GM12878 (cell line): ENCODE measurements at regions not wholly inside any gene's neighbourhood (a gene's known extent, or its start where the extent isn't known, plus 50 kb on each side); places are given as distances from the start of the nearest gene placed in this dataset.

Experiments used
- ATAC-seq: fragments of 200-7000 bp; cut with Tn5 transposase; 3 replicates; pipeline ENCODE4 v1.9.1; 2020; ENCODE audit warnings: mild to moderate bottlenecking, moderate library complexity
- BruUV-seq: library from RNA; stranded (reverse); fragments of 400-500 nt; replicated peaks from 2 replicates; lab custom pipeline; 2021; lab: Mats Ljungman, UMichigan
- CTCF ChIA-PET: fragments of 300-600 bp; sonication (Branson Sonifier 250); formaldehyde crosslinking; extraction: SDS; loops from one replicate; lab custom pipeline; 2021; ENCODE audit warnings: inconsistent platforms; lab: Yijun Ruan, JAX
- POLR2A ChIA-PET: fragments of 350-600 bp; formaldehyde crosslinking; extraction: SDS; loops from one replicate; lab custom pipeline; 2021; ENCODE audit warnings: inconsistent platforms; lab: Charles Lee
- RAD21 ChIA-PET: fragments of 300-600 bp; sonication (Branson Sonifier 250); formaldehyde crosslinking; loops from one replicate; lab custom pipeline; 2023; ENCODE audit warnings: antibody characterized with exemption; ENCODE audit not compliant: unreplicated experiment; lab: Charles Lee
- SMC1A ChIA-PET: fragments of 300-600 bp; sonication (Branson Sonifier 250); formaldehyde crosslinking; loops from one replicate; lab custom pipeline; 2023; ENCODE audit not compliant: unreplicated experiment, uncharacterized antibody; lab: Charles Lee
- DNase-seq: peaks from one replicate; pipeline ENCODE4 v3.0.0-alpha.2; 2011; ENCODE audit warnings: low read depth, low spot score
- FAIRE-seq: peaks from 3 replicates; lab custom pipeline; 2011; peaks lifted over from hg19 to GRCh38; lab: Jason Lieb, UNC
- H2AFZ ChIP-seq: 2 replicates; pipeline ENCODE4 v1.6.0; 2011; ENCODE audit warnings: low read depth, low read length, control low read depth; ENCODE audit not compliant: control insufficient read depth
- H3K27ac ChIP-seq: 2 replicates; pipeline ENCODE4 v1.5.1; 2011; ENCODE audit warnings: control low read depth; ENCODE audit not compliant: control insufficient read depth, insufficient read depth
- H3K27me3 ChIP-seq, 2 experiments: replicated peaks in 1 of 2; 2 replicates each; pipeline versions ENCODE4 v1.6.0 to v1.6.1; 2011; ENCODE audit warnings: low read length in 1 of 2; ENCODE audit not compliant: control insufficient read depth in 2 of 2, insufficient read depth in 2 of 2
- H3K36me3 ChIP-seq, 2 experiments: 2 replicates each; pipeline ENCODE4 v1.5.1; 2011; ENCODE audit warnings: low read length in 1 of 2; ENCODE audit not compliant: control insufficient read depth in 2 of 2, insufficient read depth in 2 of 2
- H3K4me1 ChIP-seq: 2 replicates; pipeline ENCODE4 v1.6.1; 2011; ENCODE audit warnings: mild to moderate bottlenecking, low read length, moderate library complexity, mixed read lengths; ENCODE audit not compliant: control insufficient read depth, insufficient read depth
- H3K4me2 ChIP-seq: 2 replicates; pipeline ENCODE4 v1.6.0; 2011; ENCODE audit warnings: control low read depth; ENCODE audit not compliant: control insufficient read depth, insufficient read depth
- H3K4me3 ChIP-seq: fragments of 200-600 bp; sonication (generic); 2 replicates; pipeline ENCODE4 v1.5.1; 2016
- H3K79me2 ChIP-seq: 2 replicates; pipeline ENCODE4 v1.6.0; 2011; ENCODE audit warnings: low read length; ENCODE audit not compliant: control insufficient read depth, insufficient read depth
- H3K9ac ChIP-seq: 2 replicates; pipeline ENCODE4 v1.8.0; 2011; ENCODE audit warnings: low read length, control low read depth, mixed read lengths; ENCODE audit not compliant: control insufficient read depth, insufficient read depth
- H3K9me3 ChIP-seq: replicated peaks from 3 replicates; pipeline ENCODE4 v1.5.1; 2011; ENCODE audit warnings: mild to moderate bottlenecking, low read length; ENCODE audit not compliant: control insufficient read depth, insufficient read depth
- H4K20me1 ChIP-seq: 2 replicates; pipeline ENCODE4 v1.6.0; 2011; ENCODE audit not compliant: control insufficient read depth, insufficient read depth
- BCLAF1 ChIP-seq: fragments of 450-650 bp; IDR thresholded peaks from 2 replicates; pipeline ENCODE4 v1.6.1; 2017; ENCODE audit warnings: antibody characterized with exemption, mild to moderate bottlenecking, moderate library complexity
- CBX5 ChIP-seq: sonication (generic); IDR thresholded peaks from 2 replicates; pipeline ENCODE4 v1.6.1; 2016; ENCODE audit warnings: low read depth, moderate library complexity, mild to moderate bottlenecking, inconsistent platforms
- CHD2 ChIP-seq: IDR thresholded peaks from 2 replicates; pipeline ENCODE4 v1.6.1; 2011; ENCODE audit warnings: low read depth, low read length, improper control_type of control experiment, borderline replicate concordance
- CHD4 ChIP-seq: fragments of 200-600 bp; sonication (generic); IDR thresholded peaks from 2 replicates; pipeline ENCODE4 v1.6.1; 2016; ENCODE audit warnings: mild to moderate bottlenecking
- E2F4 ChIP-seq: IDR thresholded peaks from 2 replicates; pipeline ENCODE4 v1.6.1; 2012; ENCODE audit warnings: low read depth, low read length, improper control_type of control experiment
- IKZF2 ChIP-seq, 2 experiments: fragments of 450-650 bp; IDR thresholded peaks; 2 replicates each; pipeline ENCODE4 v1.6.1; 2017; ENCODE audit warnings: mild to moderate bottlenecking in 2 of 2, moderate library complexity in 2 of 2
- KAT2A ChIP-seq: conservative IDR thresholded peaks from 2 replicates; pipeline ENCODE4 v1.6.1; 2011; ENCODE audit warnings: low read depth, low read length; ENCODE audit not compliant: control insufficient read depth
- KDM1A ChIP-seq: fragments of 200-600 bp; sonication (generic); IDR thresholded peaks from 2 replicates; pipeline ENCODE4 v1.6.1; 2016; ENCODE audit warnings: borderline replicate concordance
- KLF5 ChIP-seq: fragments of 450-650 bp; IDR thresholded peaks from 2 replicates; pipeline ENCODE4 v1.6.1; 2014; ENCODE audit warnings: mild to moderate bottlenecking; ENCODE audit not compliant: partially characterized antibody
- NFIC ChIP-seq: IDR thresholded peaks from 2 replicates; pipeline ENCODE4 v1.6.1; 2012; ENCODE audit warnings: low read depth, mild to moderate bottlenecking, inconsistent platforms, low read length, moderate library complexity
- NFXL1 ChIP-seq: fragments of 450-650 bp; IDR thresholded peaks from 2 replicates; pipeline ENCODE4 v1.6.1; 2017; ENCODE audit warnings: antibody characterized with exemption, mild to moderate bottlenecking, borderline replicate concordance
- NR2C2 ChIP-seq: IDR thresholded peaks from 2 replicates; pipeline ENCODE4 v1.6.1; 2011; ENCODE audit warnings: borderline replicate concordance, low read depth; ENCODE audit not compliant: control insufficient read depth, insufficient read length
- PML ChIP-seq: IDR thresholded peaks from 2 replicates; pipeline ENCODE4 v1.6.1; 2012; ENCODE audit warnings: low read length, inconsistent platforms
- RB1 ChIP-seq: fragments of 450-650 bp; formaldehyde crosslinking; IDR thresholded peaks from 2 replicates; pipeline ENCODE4 v1.6.1; 2017; ENCODE audit warnings: mild to moderate bottlenecking, borderline replicate concordance
- SMAD5 ChIP-seq: IDR thresholded peaks from 2 replicates; pipeline ENCODE4 v1.6.1; 2016; ENCODE audit warnings: antibody characterized with exemption, low read depth
- TARDBP ChIP-seq: IDR thresholded peaks from 2 replicates; pipeline ENCODE4 v1.6.1; 2016; ENCODE audit warnings: borderline replicate concordance
- TCF3 ChIP-seq: IDR thresholded peaks from 2 replicates; pipeline ENCODE4 v1.6.1; 2012; ENCODE audit warnings: low read depth, mild to moderate bottlenecking, low read length, borderline replicate concordance; ENCODE audit not compliant: insufficient read depth
- TCF7 ChIP-seq: IDR thresholded peaks from 2 replicates; pipeline ENCODE4 v1.6.1; 2014; ENCODE audit warnings: antibody characterized with exemption, borderline replicate concordance
- ZBTB33 ChIP-seq: fragments of 450-650 bp; IDR thresholded peaks from 2 replicates; pipeline ENCODE4 v1.6.1; 2017; ENCODE audit warnings: mild to moderate bottlenecking
- ZNF24 ChIP-seq: fragments of 450-650 bp; IDR thresholded peaks from 2 replicates; pipeline ENCODE4 v1.6.1; 2017; ENCODE audit warnings: antibody characterized with exemption, mild to moderate bottlenecking
- WGBS: methylation state at CpG from one replicate; pipeline ENCODE4 v1.1.6; 2016; ENCODE audit warnings: low lambda C conversion rate; ENCODE audit not compliant: insufficient replicate concordance, insufficient coverage; ENCODE audit errors: missing lambda C conversion rate; 5-methylcytosine and 5-hydroxymethylcytosine counted together
- in situ Hi-C: fragments of 300-500 bp; cut with MboI; formaldehyde crosslinking; loops from 9 replicates; pipeline ENCODE4 v1.14.3; 2018; ENCODE audit warnings: mixed read lengths
- intact Hi-C: fragments of 100-400 bp; cut with micrococcal nuclease; formaldehyde crosslinking; loops from one replicate; pipeline ENCODE4 v1.14.2; 2022; ENCODE audit not compliant: unreplicated experiment

GRCh38 chr9:92185681-92186080, 70.5 kb upstream of the SPTLC1 start:
- ChIA-PET CTCF (no interaction called here), RAD21 (no interaction called here)
- H3K4me2 ChIP-seq: no peak overlapping the region

More at GRCh38 chr9:92185681-92186080, 70.5 kb upstream of the SPTLC1 start:
- no TSS peak for BruUV-seq
- ATAC-seq: no peak
- no peak overlapping the region for H3K27ac ChIP-seq
- H2AFZ ChIP-seq: no peak overlapping the region
- SMC1A ChIA-PET: no interaction called here
- no peak for TF ChIP-seq TCF3
- TF ChIP-seq KDM1A: no peak
- TF ChIP-seq E2F4: no peak
- TF ChIP-seq NFXL1: no peak
- no peak for TF ChIP-seq ZBTB33
- TF ChIP-seq CHD4: no peak
- no peak for TF ChIP-seq PML
- no peak for TF ChIP-seq TARDBP
- TF ChIP-seq KAT2A: no peak
- TF ChIP-seq BCLAF1: no peak
- TF ChIP-seq TCF7: no peak
- no peak for TF ChIP-seq CHD2
- TF ChIP-seq IKZF2 (IDR thresholded peaks at IDR 0.05): no peak
- TF ChIP-seq KLF5: no peak
- TF ChIP-seq NR2C2: no peak
- no peak for TF ChIP-seq SMAD5
- no peak for TF ChIP-seq ZNF24
- TF ChIP-seq RB1: no peak
- no peak for TF ChIP-seq NFIC
- TF ChIP-seq CBX5: no peak
- in situ Hi-C loops: no loop called here
- H3K9ac ChIP-seq: no peak overlapping the region
- no peaks in the 10 kb centered on the region for H3K79me2 ChIP-seq
- intact Hi-C loops: no loop called here
- no peaks in the 10 kb centered on the region for H3K27me3 ChIP-seq
- DNase-seq: no peak
- peaks cover 1% of the 10 kb centered on the region; the same call in 2 of the 3 replicates for H3K9me3 ChIP-seq
- H3K4me1 ChIP-seq: peaks cover 12% of the 10 kb centered on the region
- H3K36me3 ChIP-seq: no peaks in the 10 kb centered on the region
- POLR2A ChIA-PET: no interaction called here
- no peaks in the 10 kb centered on the region for H4K20me1 ChIP-seq
- 77% methylated on average over 5 of the region's 5 CpGs for WGBS
- FAIRE-seq: no peak
- no peak overlapping the region for H3K4me3 ChIP-seq
